GM23338 (cell line): ENCODE measurements at regions not wholly inside any gene's neighbourhood (a gene's known extent, or its start where the extent isn't known, plus 50 kb on each side); places are given as distances from the start of the nearest gene placed in this dataset.

Experiments
- CREB1 ChIP-seq: fragments of 250-450 bp; sonication (Bioruptor Pico); IDR thresholded peaks from 2 replicates; pipeline ENCODE4 v1.5.0; 2020; ENCODE audit warnings: low read depth, mild to moderate bottlenecking, moderate library complexity
- EZH2 ChIP-seq: fragments of 200-600 bp; sonication (generic); IDR thresholded peaks from one replicate; pipeline ENCODE4 v1.8.0; 2017; ENCODE audit warnings: antibody characterized with exemption, mild to moderate bottlenecking, low read depth; ENCODE audit not compliant: unreplicated experiment
- EZH2phosphoT487 ChIP-seq: fragments of 200-600 bp; sonication (generic); IDR thresholded peaks from one replicate; pipeline ENCODE4 v1.8.1; 2018; ENCODE audit warnings: antibody characterized with exemption; ENCODE audit not compliant: unreplicated experiment
- JUNB ChIP-seq: IDR thresholded peaks from one replicate; pipeline ENCODE4 v1.6.1; 2016; ENCODE audit warnings: antibody characterized with exemption; ENCODE audit not compliant: unreplicated experiment
- POLR2AphosphoS5 ChIP-seq: IDR thresholded peaks from 2 replicates; pipeline ENCODE4 v1.6.1; 2016; ENCODE audit warnings: antibody characterized with exemption, low read depth
- STAT1 ChIP-seq: IDR thresholded peaks from one replicate; pipeline ENCODE4 v1.6.1; 2016; ENCODE audit warnings: antibody characterized with exemption; ENCODE audit not compliant: unreplicated experiment
- TF ChIP-seq, protein P1 (sequence below), 2 experiments: fragments of 200-600 bp in 1 of 2; sonication (generic) in 1 of 2; conservative IDR thresholded peaks; 2 replicates each; pipeline versions ENCODE4 v1.5.1 to v1.6.1; 2016 to 2017; ENCODE audit warnings: antibody characterized with exemption in 2 of 2, low read depth in 2 of 2, mild to moderate bottlenecking in 2 of 2, moderate library complexity in 1 of 2
- TF ChIP-seq, protein P2 (sequence below): IDR thresholded peaks from one replicate; pipeline ENCODE4 v1.6.1; 2018; ENCODE audit warnings: antibody characterized with exemption; ENCODE audit not compliant: unreplicated experiment
- TF ChIP-seq, protein P3 (sequence below): fragments of 250-450 bp; sonication (Bioruptor Pico); IDR thresholded peaks from 2 replicates; pipeline ENCODE4 v1.5.0; 2020; ENCODE audit warnings: mild to moderate bottlenecking, moderate library complexity
- TF ChIP-seq, protein P4 (sequence below): IDR thresholded peaks from 2 replicates; pipeline ENCODE4 v1.6.1; 2016; ENCODE audit warnings: antibody characterized with exemption

DNA sequence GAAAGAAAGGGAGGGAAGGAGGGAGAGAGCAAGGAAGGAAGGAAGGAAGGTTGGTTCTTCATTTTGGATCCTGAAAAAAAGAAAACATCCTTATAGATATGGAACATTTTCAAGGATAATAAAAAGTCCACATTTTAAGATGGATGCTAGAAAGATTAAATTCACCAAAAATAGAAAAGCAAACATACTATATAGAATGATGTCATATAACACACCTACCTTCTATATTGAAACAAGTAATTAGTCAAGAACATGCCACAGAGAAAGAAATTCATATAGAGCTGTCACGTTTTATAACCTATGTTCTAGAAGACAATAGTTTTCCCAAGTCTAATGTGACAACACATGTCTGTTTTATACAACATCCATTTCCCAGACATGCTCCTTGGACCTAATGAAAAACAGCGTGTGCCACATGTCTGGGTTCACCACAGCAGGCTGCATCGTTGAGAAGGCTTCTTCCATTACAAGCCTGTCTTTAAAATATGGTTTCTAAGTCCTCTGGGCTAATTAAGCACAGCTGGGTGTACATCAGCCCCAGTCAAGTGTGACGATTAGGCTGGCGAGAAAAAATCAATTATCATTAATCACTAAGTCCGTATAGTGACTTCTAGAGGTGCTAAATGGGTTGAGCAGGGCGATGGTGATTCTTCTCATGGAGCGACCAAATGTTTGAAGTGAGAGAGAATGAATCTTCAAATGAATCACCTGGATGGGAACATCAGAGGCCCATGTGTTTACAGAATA, 301.8 kb downstream of the TLE1 start:
- TF ChIP-seq POLR2AphosphoS5, result no peak
- TF ChIP-seq CREB1, result no peak
- TF ChIP-seq, protein P1, sequence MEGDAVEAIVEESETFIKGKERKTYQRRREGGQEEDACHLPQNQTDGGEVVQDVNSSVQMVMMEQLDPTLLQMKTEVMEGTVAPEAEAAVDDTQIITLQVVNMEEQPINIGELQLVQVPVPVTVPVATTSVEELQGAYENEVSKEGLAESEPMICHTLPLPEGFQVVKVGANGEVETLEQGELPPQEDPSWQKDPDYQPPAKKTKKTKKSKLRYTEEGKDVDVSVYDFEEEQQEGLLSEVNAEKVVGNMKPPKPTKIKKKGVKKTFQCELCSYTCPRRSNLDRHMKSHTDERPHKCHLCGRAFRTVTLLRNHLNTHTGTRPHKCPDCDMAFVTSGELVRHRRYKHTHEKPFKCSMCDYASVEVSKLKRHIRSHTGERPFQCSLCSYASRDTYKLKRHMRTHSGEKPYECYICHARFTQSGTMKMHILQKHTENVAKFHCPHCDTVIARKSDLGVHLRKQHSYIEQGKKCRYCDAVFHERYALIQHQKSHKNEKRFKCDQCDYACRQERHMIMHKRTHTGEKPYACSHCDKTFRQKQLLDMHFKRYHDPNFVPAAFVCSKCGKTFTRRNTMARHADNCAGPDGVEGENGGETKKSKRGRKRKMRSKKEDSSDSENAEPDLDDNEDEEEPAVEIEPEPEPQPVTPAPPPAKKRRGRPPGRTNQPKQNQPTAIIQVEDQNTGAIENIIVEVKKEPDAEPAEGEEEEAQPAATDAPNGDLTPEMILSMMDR (conservative IDR thresholded peaks at IDR 0.05; ENCODE audit: low read depth in 2 of 2), result no peak
- no peak for TF ChIP-seq STAT1
- TF ChIP-seq EZH2phosphoT487, result no peak
- no peak for TF ChIP-seq EZH2
- TF ChIP-seq, protein P2, sequence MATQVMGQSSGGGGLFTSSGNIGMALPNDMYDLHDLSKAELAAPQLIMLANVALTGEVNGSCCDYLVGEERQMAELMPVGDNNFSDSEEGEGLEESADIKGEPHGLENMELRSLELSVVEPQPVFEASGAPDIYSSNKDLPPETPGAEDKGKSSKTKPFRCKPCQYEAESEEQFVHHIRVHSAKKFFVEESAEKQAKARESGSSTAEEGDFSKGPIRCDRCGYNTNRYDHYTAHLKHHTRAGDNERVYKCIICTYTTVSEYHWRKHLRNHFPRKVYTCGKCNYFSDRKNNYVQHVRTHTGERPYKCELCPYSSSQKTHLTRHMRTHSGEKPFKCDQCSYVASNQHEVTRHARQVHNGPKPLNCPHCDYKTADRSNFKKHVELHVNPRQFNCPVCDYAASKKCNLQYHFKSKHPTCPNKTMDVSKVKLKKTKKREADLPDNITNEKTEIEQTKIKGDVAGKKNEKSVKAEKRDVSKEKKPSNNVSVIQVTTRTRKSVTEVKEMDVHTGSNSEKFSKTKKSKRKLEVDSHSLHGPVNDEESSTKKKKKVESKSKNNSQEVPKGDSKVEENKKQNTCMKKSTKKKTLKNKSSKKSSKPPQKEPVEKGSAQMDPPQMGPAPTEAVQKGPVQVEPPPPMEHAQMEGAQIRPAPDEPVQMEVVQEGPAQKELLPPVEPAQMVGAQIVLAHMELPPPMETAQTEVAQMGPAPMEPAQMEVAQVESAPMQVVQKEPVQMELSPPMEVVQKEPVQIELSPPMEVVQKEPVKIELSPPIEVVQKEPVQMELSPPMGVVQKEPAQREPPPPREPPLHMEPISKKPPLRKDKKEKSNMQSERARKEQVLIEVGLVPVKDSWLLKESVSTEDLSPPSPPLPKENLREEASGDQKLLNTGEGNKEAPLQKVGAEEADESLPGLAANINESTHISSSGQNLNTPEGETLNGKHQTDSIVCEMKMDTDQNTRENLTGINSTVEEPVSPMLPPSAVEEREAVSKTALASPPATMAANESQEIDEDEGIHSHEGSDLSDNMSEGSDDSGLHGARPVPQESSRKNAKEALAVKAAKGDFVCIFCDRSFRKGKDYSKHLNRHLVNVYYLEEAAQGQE, result no peak
- no peak for TF ChIP-seq JUNB
- TF ChIP-seq, protein P3, sequence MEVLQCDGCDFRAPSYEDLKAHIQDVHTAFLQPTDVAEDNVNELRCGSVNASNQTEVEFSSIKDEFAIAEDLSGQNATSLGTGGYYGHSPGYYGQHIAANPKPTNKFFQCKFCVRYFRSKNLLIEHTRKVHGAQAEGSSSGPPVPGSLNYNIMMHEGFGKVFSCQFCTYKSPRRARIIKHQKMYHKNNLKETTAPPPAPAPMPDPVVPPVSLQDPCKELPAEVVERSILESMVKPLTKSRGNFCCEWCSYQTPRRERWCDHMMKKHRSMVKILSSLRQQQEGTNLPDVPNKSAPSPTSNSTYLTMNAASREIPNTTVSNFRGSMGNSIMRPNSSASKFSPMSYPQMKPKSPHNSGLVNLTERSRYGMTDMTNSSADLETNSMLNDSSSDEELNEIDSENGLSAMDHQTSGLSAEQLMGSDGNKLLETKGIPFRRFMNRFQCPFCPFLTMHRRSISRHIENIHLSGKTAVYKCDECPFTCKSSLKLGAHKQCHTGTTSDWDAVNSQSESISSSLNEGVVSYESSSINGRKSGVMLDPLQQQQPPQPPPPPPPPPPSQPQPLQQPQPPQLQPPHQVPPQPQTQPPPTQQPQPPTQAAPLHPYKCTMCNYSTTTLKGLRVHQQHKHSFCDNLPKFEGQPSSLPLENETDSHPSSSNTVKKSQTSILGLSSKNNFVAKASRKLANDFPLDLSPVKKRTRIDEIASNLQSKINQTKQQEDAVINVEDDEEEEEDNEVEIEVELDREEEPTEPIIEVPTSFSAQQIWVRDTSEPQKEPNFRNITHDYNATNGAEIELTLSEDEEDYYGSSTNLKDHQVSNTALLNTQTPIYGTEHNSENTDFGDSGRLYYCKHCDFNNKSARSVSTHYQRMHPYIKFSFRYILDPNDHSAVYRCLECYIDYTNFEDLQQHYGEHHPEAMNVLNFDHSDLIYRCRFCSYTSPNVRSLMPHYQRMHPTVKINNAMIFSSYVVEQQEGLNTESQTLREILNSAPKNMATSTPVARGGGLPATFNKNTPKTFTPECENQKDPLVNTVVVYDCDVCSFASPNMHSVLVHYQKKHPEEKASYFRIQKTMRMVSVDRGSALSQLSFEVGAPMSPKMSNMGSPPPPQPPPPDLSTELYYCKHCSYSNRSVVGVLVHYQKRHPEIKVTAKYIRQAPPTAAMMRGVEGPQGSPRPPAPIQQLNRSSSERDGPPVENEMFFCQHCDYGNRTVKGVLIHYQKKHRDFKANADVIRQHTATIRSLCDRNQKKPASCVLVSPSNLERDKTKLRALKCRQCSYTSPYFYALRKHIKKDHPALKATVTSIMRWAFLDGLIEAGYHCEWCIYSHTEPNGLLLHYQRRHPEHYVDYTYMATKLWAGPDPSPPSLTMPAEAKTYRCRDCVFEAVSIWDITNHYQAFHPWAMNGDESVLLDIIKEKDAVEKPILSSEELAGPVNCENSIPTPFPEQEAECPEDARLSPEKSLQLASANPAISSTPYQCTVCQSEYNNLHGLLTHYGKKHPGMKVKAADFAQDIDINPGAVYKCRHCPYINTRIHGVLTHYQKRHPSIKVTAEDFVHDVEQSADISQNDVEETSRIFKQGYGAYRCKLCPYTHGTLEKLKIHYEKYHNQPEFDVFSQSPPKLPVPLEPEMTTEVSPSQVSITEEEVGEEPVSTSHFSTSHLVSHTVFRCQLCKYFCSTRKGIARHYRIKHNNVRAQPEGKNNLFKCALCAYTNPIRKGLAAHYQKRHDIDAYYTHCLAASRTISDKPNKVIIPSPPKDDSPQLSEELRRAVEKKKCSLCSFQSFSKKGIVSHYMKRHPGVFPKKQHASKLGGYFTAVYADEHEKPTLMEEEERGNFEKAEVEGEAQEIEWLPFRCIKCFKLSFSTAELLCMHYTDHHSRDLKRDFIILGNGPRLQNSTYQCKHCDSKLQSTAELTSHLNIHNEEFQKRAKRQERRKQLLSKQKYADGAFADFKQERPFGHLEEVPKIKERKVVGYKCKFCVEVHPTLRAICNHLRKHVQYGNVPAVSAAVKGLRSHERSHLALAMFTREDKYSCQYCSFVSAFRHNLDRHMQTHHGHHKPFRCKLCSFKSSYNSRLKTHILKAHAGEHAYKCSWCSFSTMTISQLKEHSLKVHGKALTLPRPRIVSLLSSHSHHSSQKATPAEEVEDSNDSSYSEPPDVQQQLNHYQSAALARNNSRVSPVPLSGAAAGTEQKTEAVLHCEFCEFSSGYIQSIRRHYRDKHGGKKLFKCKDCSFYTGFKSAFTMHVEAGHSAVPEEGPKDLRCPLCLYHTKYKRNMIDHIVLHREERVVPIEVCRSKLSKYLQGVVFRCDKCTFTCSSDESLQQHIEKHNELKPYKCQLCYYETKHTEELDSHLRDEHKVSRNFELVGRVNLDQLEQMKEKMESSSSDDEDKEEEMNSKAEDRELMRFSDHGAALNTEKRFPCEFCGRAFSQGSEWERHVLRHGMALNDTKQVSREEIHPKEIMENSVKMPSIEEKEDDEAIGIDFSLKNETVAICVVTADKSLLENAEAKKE (CRISPR knock-in tag), result no peak
- TF ChIP-seq, protein P4, sequence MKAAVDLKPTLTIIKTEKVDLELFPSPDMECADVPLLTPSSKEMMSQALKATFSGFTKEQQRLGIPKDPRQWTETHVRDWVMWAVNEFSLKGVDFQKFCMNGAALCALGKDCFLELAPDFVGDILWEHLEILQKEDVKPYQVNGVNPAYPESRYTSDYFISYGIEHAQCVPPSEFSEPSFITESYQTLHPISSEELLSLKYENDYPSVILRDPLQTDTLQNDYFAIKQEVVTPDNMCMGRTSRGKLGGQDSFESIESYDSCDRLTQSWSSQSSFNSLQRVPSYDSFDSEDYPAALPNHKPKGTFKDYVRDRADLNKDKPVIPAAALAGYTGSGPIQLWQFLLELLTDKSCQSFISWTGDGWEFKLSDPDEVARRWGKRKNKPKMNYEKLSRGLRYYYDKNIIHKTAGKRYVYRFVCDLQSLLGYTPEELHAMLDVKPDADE, result no peak
